ENCODE measurements at regions not wholly inside any gene's neighbourhood (a gene's known extent, or its start where the extent isn't known, plus 50 kb on each side); places are given as distances from the start of the nearest gene placed in this dataset.

- no peak for DNase-seq (ENCODE audit: low read depth in 1 of 2, low spot score in 1 of 2)
These were observed 134.0 kb upstream of the SMAD1 start for GRCh38 chr4:145347684-145348083.

GRCh38 chr4:145346081-145346480 is 135.6 kb upstream of the SMAD1 start:
- DNase-seq (ENCODE audit: low read depth in 1 of 2, low spot score in 1 of 2) = no peak

GRCh38 chr4:145345401-145345800 is 136.3 kb upstream of the SMAD1 start:
- no peak for DNase-seq (ENCODE audit: low read depth in 1 of 2, low spot score in 1 of 2)

- DNase-seq (ENCODE audit: low read depth in 1 of 2, low spot score in 1 of 2) = no peak
These were observed 140.3 kb upstream of the SMAD1 start for GRCh38 chr4:145341381-145341780.

GRCh38 chr4:145340071-145340675 is 141.5 kb upstream of the SMAD1 start:
- DNase-seq (ENCODE audit: low read depth in 1 of 2, low spot score in 1 of 2) = no peak

- DNase-seq (ENCODE audit: low read depth in 1 of 2, low spot score in 1 of 2) = no peak
These were observed 142.5 kb upstream of the SMAD1 start for GRCh38 chr4:145339075-145339725.

GRCh38 chr4:145338568-145338967 is 143.1 kb upstream of the SMAD1 start:
- no peak for DNase-seq (ENCODE audit: low read depth in 1 of 2, low spot score in 1 of 2)

- no peak for DNase-seq (ENCODE audit: low read depth in 1 of 2, low spot score in 1 of 2)
These were observed 144.3 kb upstream of the SMAD1 start for GRCh38 chr4:145337391-145337790.

- DNase-seq (ENCODE audit: low read depth in 1 of 2, low spot score in 1 of 2) = no peak
These were observed 147.9 kb upstream of the SMAD1 start for GRCh38 chr4:145333786-145334185.

- no peak for DNase-seq (ENCODE audit: low read depth in 1 of 2, low spot score in 1 of 2)
These were observed 146.1 kb upstream of the OTUD4 start for GRCh38 chr4:145326491-145326890.

- DNase-seq (ENCODE audit: low read depth in 1 of 2, low spot score in 1 of 2) = no peak
These were observed 143.8 kb upstream of the OTUD4 start for GRCh38 chr4:145324161-145324560.

- DNase-seq (ENCODE audit: low read depth in 1 of 2, low spot score in 1 of 2) = no peak
These were observed 139.9 kb upstream of the OTUD4 start for GRCh38 chr4:145320294-145320693.

- DNase-seq (ENCODE audit: low read depth in 1 of 2, low spot score in 1 of 2) = no peak
These were observed 139.4 kb upstream of the OTUD4 start for GRCh38 chr4:145319751-145320150.

- no peak for DNase-seq (ENCODE audit: low read depth in 1 of 2, low spot score in 1 of 2)
These were observed 136.6 kb upstream of the OTUD4 start for GRCh38 chr4:145316897-145317574.

GRCh38 chr4:145315811-145316225 is 135.4 kb upstream of the OTUD4 start:
- DNase-seq (ENCODE audit: low read depth in 1 of 2, low spot score in 1 of 2) = no peak

- no peak for DNase-seq (ENCODE audit: low read depth in 1 of 2, low spot score in 1 of 2)
These were observed 128.2 kb upstream of the OTUD4 start for GRCh38 chr4:145308598-145308997.

- DNase-seq (ENCODE audit: low read depth in 1 of 2, low spot score in 1 of 2) = no peak
These were observed 127.5 kb upstream of the OTUD4 start for GRCh38 chr4:145307763-145308430.

GRCh38 chr4:145307120-145307519 is 126.7 kb upstream of the OTUD4 start:
- no peak for DNase-seq (ENCODE audit: low read depth in 1 of 2, low spot score in 1 of 2)

- no peak for DNase-seq (ENCODE audit: low read depth in 1 of 2, low spot score in 1 of 2)
These were observed 122.3 kb upstream of the OTUD4 start for GRCh38 chr4:145302725-145303124.

GRCh38 chr4:145301386-145302080 is 121.1 kb upstream of the OTUD4 start:
- DNase-seq (ENCODE audit: low read depth in 1 of 2, low spot score in 1 of 2) = no peak

GRCh38 chr4:145299380-145300076 is 119.1 kb upstream of the OTUD4 start:
- peak in 1 of 2 donors; percentile 44 for DNase-seq (ENCODE audit: low read depth in 1 of 2, low spot score in 1 of 2)
